MM.1S (cell line): ENCODE measurements at regions not wholly inside any gene's neighbourhood (a gene's known extent, or its start where the extent isn't known, plus 50 kb on each side); places are given as distances from the start of the nearest gene placed in this dataset.

Source experiments
- CTCF ChIP-seq: fragments of 300-600 bp; sonication (generic); IDR thresholded peaks from 2 replicates; pipeline ENCODE4 v1.5.1; 2016; ENCODE audit warnings: antibody characterized with exemption, low read length, mixed read lengths
- EZH2 ChIP-seq: fragments of 300-600 bp; sonication (generic); optimal IDR thresholded peaks from 2 replicates; pipeline ENCODE3; 2017; ENCODE audit warnings: low read depth, mild to moderate bottlenecking, antibody characterized with exemption, low read length, mixed read lengths
- EZH2phosphoT487 ChIP-seq: fragments of 300-600 bp; sonication (generic); IDR thresholded peaks from 2 replicates; pipeline ENCODE4 v1.6.1; 2018; ENCODE audit warnings: antibody characterized with exemption, low read length

- TF ChIP-seq CTCF (no peak), EZH2 (no peak), EZH2phosphoT487 (no peak)
Observed at GRCh38 chr13:84238381-84238780, 356.1 kb upstream of the SLITRK1 start.
